ENCODE measurements at regions not wholly inside any gene's neighbourhood (a gene's known extent, or its start where the extent isn't known, plus 50 kb on each side); places are given as distances from the start of the nearest gene placed in this dataset.

GRCh38 chr1:230502996-230503395 is 76.9 kb upstream of the PGBD5 start:
- Histone ChIP-seq H3K4me3 (ENCODE audit: low read depth in 1 of 2, low read length in 1 of 2) (no peak overlapping the region), H3K36me3 (no peaks in the 10 kb centered on the region), H3K9me3 (no peaks in the 10 kb centered on the region), H3K4me1 (ENCODE audit: control insufficient read depth in 1 of 2, insufficient read depth in 1 of 2, low read depth in 1 of 2, low read length in 1 of 2) (no peaks in the 10 kb centered on the region), H3K27ac (no peak overlapping the region), H3K27me3 (peaks cover 9% of the 10 kb centered on the region)
- TF ChIP-seq, protein P1, sequence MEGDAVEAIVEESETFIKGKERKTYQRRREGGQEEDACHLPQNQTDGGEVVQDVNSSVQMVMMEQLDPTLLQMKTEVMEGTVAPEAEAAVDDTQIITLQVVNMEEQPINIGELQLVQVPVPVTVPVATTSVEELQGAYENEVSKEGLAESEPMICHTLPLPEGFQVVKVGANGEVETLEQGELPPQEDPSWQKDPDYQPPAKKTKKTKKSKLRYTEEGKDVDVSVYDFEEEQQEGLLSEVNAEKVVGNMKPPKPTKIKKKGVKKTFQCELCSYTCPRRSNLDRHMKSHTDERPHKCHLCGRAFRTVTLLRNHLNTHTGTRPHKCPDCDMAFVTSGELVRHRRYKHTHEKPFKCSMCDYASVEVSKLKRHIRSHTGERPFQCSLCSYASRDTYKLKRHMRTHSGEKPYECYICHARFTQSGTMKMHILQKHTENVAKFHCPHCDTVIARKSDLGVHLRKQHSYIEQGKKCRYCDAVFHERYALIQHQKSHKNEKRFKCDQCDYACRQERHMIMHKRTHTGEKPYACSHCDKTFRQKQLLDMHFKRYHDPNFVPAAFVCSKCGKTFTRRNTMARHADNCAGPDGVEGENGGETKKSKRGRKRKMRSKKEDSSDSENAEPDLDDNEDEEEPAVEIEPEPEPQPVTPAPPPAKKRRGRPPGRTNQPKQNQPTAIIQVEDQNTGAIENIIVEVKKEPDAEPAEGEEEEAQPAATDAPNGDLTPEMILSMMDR (IDR thresholded peaks at IDR 0.05) = no peak

GRCh38 chr1:230502306-230502705 is 76.2 kb upstream of the PGBD5 start:
- H3K4me1 ChIP-seq (ENCODE audit: control insufficient read depth in 1 of 2, insufficient read depth in 1 of 2, low read depth in 1 of 2, low read length in 1 of 2) = no peaks in the 10 kb centered on the region
- H3K27ac ChIP-seq = no peak overlapping the region
- no peaks in the 10 kb centered on the region for H3K36me3 ChIP-seq
- peaks cover 7% of the 10 kb centered on the region for H3K27me3 ChIP-seq
- H3K4me3 ChIP-seq (ENCODE audit: low read depth in 1 of 2, low read length in 1 of 2) = no peak overlapping the region
- H3K9me3 ChIP-seq = no peaks in the 10 kb centered on the region
- TF ChIP-seq, protein P1 (IDR thresholded peaks at IDR 0.05) = no peak

DNA sequence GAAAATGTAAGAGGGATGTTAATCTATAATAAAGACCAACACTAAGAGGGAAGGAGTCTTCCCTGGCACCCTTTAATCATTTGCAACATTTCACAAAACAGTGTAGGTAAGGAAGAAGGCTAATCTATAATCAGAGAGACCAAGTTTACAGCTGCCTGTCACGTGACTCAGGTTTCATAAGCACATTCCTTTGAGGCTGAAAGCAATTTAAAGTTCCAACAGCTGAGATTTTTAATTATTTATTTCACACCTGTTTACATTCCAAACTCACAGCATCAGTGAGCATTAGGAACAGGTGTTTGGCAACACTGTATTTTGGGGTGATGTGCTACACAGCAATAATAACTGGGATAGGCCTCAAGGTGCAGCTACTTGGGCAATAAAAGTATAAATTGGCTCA is 75.7 kb upstream of the PGBD5 start:
- TF ChIP-seq, protein P1 (IDR thresholded peaks at IDR 0.05) = no peak
- peaks cover 7% of the 10 kb centered on the region for H3K27me3 ChIP-seq
- no peaks in the 10 kb centered on the region for H3K36me3 ChIP-seq
- H3K27ac ChIP-seq = no peak overlapping the region
- no peak overlapping the region for H3K4me3 ChIP-seq (ENCODE audit: low read depth in 1 of 2, low read length in 1 of 2)
- no peaks in the 10 kb centered on the region for H3K4me1 ChIP-seq (ENCODE audit: control insufficient read depth in 1 of 2, insufficient read depth in 1 of 2, low read depth in 1 of 2, low read length in 1 of 2)
- no peaks in the 10 kb centered on the region for H3K9me3 ChIP-seq

DNA sequence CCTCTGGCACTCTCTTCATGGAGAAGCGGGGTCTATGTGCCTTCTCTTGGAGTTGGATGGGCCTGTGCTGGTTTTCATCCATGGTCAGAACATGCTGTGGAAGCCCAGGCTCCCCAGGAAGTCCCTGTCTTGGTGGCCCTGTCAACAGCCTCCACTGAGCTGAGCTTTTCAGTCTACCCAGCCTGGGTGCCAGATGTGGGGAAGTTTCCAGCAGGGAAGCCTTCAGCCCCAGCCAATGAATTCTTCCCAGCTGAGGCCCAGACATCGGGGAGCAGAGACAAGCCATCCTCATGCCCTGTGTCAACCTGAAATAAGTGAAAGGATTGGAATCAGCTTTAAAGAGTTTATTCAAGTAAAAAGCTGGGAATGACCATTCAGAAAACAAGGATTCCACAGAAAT is 75.1 kb upstream of the PGBD5 start:
- Histone ChIP-seq H3K27me3 (peaks cover 7% of the 10 kb centered on the region), H3K9me3 (no peaks in the 10 kb centered on the region), H3K36me3 (no peaks in the 10 kb centered on the region), H3K4me3 (ENCODE audit: low read depth in 1 of 2, low read length in 1 of 2) (no peak overlapping the region), H3K27ac (no peak overlapping the region), H3K4me1 (ENCODE audit: control insufficient read depth in 1 of 2, insufficient read depth in 1 of 2, low read depth in 1 of 2, low read length in 1 of 2) (no peaks in the 10 kb centered on the region)
- TF ChIP-seq, protein P1 (IDR thresholded peaks at IDR 0.05) = no peak

DNA sequence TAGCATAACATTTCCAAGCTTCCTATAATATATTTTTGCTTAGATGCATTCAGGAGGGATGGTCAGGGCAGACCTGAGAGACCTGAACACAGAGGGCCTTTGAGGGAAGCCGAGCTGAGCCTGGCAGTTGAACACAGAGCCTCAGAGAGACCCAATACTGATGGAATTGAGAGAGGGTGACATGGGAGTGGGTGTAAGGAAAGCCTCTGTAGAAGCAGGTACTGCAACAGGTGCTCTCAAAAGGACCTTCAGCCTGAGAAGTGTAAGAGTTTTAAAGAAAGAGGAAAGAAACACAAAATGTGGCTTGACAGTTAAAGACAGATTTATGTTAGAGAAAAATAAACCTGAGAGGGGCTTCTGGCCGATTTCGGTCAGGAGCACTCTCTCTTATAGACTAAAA is 73.9 kb upstream of the PGBD5 start:
- H3K9me3 ChIP-seq = no peaks in the 10 kb centered on the region
- no peaks in the 10 kb centered on the region for H3K36me3 ChIP-seq
- H3K27me3 ChIP-seq = peaks cover 9% of the 10 kb centered on the region
- no peak overlapping the region for H3K4me3 ChIP-seq (ENCODE audit: low read depth in 1 of 2, low read length in 1 of 2)
- H3K4me1 ChIP-seq (ENCODE audit: control insufficient read depth in 1 of 2, insufficient read depth in 1 of 2, low read depth in 1 of 2, low read length in 1 of 2) = no peaks in the 10 kb centered on the region
- TF ChIP-seq, protein P1 (IDR thresholded peaks at IDR 0.05) = no peak
- no peak overlapping the region for H3K27ac ChIP-seq

GRCh38 chr1:230499496-230499895 is 73.4 kb upstream of the PGBD5 start:
- no peak overlapping the region for H3K27ac ChIP-seq
- no peaks in the 10 kb centered on the region for H3K9me3 ChIP-seq

More at GRCh38 chr1:230499496-230499895, 73.4 kb upstream of the PGBD5 start:
- TF ChIP-seq, protein P1 (IDR thresholded peaks at IDR 0.05) = no peak
- Histone ChIP-seq H3K27me3 (peaks cover 11% of the 10 kb centered on the region), H3K36me3 (no peaks in the 10 kb centered on the region), H3K4me1 (ENCODE audit: control insufficient read depth in 1 of 2, insufficient read depth in 1 of 2, low read depth in 1 of 2, low read length in 1 of 2) (no peaks in the 10 kb centered on the region), H3K4me3 (ENCODE audit: low read depth in 1 of 2, low read length in 1 of 2) (no peak overlapping the region)

Measured in neutrophil (primary cell).